HEK293 (cell line): ENCODE measurements at regions not wholly inside any gene's neighbourhood (a gene's known extent, or its start where the extent isn't known, plus 50 kb on each side); places are given as distances from the start of the nearest gene placed in this dataset.
A peak's percentile ranks its signal among the peaks of the same experiment; 100 is the strongest.

Experiments used
- CTCF ChIA-PET: fragments of 350-600 bp; formaldehyde crosslinking; extraction: SDS; loops from one replicate; lab custom pipeline; 2021; ENCODE audit warnings: antibody characterized with exemption; lab: Yijun Ruan, JAX
- POLR2A ChIA-PET: fragments of 300-600 bp; formaldehyde crosslinking; extraction: SDS; loops from one replicate; lab custom pipeline; 2020; ENCODE audit warnings: antibody characterized with exemption, inconsistent platforms; lab: Yijun Ruan, JAX
- H3K27ac ChIP-seq: fragments of 200-500 bp; sonication (Bioruptor generic); 2 replicates; pipeline ENCODE4 v1.5.1; 2014; ENCODE audit warnings: low read depth, low read length, control low read depth, inconsistent platforms; ENCODE audit errors: extremely low read depth
- H3K36me3 ChIP-seq, 2 experiments: fragments of 200-500 bp in 1 of 2; sonication (Bioruptor generic) in 1 of 2; 1 replicate in 1 of 2; 2 replicates in 1 of 2; pipeline ENCODE4 v1.5.1; 2014 to 2017; ENCODE audit warnings: inconsistent platforms in 2 of 2, low read length in 2 of 2; ENCODE audit not compliant: control insufficient read depth in 2 of 2, insufficient read depth in 1 of 2
- H3K4me1 ChIP-seq: fragments of 200-500 bp; sonication (Bioruptor generic); 2 replicates; pipeline ENCODE4 v1.5.1; 2014; ENCODE audit warnings: mild to moderate bottlenecking, low read length, inconsistent platforms; ENCODE audit not compliant: control insufficient read depth, insufficient read depth
- H3K4me3 ChIP-seq: 2 replicates; pipeline ENCODE4 v1.5.1; 2011; ENCODE audit warnings: low read depth, mild to moderate bottlenecking, control low read depth, low read length, moderate library complexity
- H3K9me3 ChIP-seq: fragments of 200-500 bp; sonication (Bioruptor generic); 2 replicates; pipeline ENCODE4 v1.5.1; 2014; ENCODE audit warnings: low read depth, low read length, inconsistent platforms; ENCODE audit not compliant: control insufficient read depth, insufficient read depth
- ATF2 ChIP-seq: fragments of 450-650 bp; formaldehyde crosslinking; IDR thresholded peaks from 2 replicates; pipeline ENCODE4 v1.5.1; 2016; ENCODE audit warnings: missing biosample characterization, missing genetic modification characterization, low read depth
- EGR2 ChIP-seq: fragments of 450-650 bp; formaldehyde crosslinking; IDR thresholded peaks from 2 replicates; pipeline ENCODE4 v1.5.1; 2016; ENCODE audit warnings: low read depth, missing biosample characterization, missing genetic modification characterization
- IKZF3 ChIP-seq: fragments of 450-650 bp; IDR thresholded peaks from 2 replicates; pipeline ENCODE4 v1.5.0; 2018; ENCODE audit warnings: missing biosample characterization, mild to moderate bottlenecking, missing genetic modification characterization, moderate library complexity
- KLF1 ChIP-seq: fragments of 450-650 bp; formaldehyde crosslinking; IDR thresholded peaks from 2 replicates; pipeline ENCODE4 v1.5.1; 2016; ENCODE audit warnings: missing biosample characterization, missing genetic modification characterization
- SETDB1 ChIP-seq: IDR thresholded peaks from one replicate; pipeline ENCODE4 v1.6.1; 2017; ENCODE audit warnings: mild to moderate bottlenecking, low read length, moderate library complexity, mixed read lengths; ENCODE audit not compliant: insufficient read length
- SP7 ChIP-seq: fragments of 450-650 bp; formaldehyde crosslinking; IDR thresholded peaks from 2 replicates; pipeline ENCODE4 v1.5.1; 2016; ENCODE audit warnings: missing biosample characterization, missing genetic modification characterization
- ZNF10 ChIP-seq: fragments of 450-650 bp; formaldehyde crosslinking; IDR thresholded peaks from 2 replicates; pipeline ENCODE4 v1.5.1; 2017; ENCODE audit warnings: missing biosample characterization, missing genetic modification characterization
- ZNF112 ChIP-seq: fragments of 450-650 bp; formaldehyde crosslinking; IDR thresholded peaks from 2 replicates; pipeline ENCODE4 v1.5.0; 2017; ENCODE audit warnings: missing biosample characterization, missing genetic modification characterization
- ZNF121 ChIP-seq: fragments of 450-650 bp; formaldehyde crosslinking; IDR thresholded peaks from 2 replicates; pipeline ENCODE4 v1.5.1; 2016; ENCODE audit warnings: missing biosample characterization, missing genetic modification characterization
- ZNF341 ChIP-seq: fragments of 450-650 bp; formaldehyde crosslinking; IDR thresholded peaks from 2 replicates; pipeline ENCODE4; 2016; ENCODE audit warnings: low read depth, missing biosample characterization, missing genetic modification characterization
- ZNF350 ChIP-seq: fragments of 450-650 bp; formaldehyde crosslinking; IDR thresholded peaks from 2 replicates; pipeline ENCODE4 v1.5.0; 2017; ENCODE audit warnings: missing biosample characterization, mild to moderate bottlenecking, missing genetic modification characterization
- ZNF423 ChIP-seq: fragments of 450-650 bp; formaldehyde crosslinking; IDR thresholded peaks from 2 replicates; pipeline ENCODE4 v1.5.1; 2016; ENCODE audit warnings: missing biosample characterization, missing genetic modification characterization
- ZNF501 ChIP-seq: fragments of 450-650 bp; formaldehyde crosslinking; IDR thresholded peaks from 2 replicates; pipeline ENCODE4 v1.5.1; 2016; ENCODE audit warnings: missing biosample characterization, missing genetic modification characterization
- ZNF521 ChIP-seq: fragments of 450-650 bp; formaldehyde crosslinking; IDR thresholded peaks from 2 replicates; pipeline ENCODE4 v1.5.1; 2017; ENCODE audit warnings: missing biosample characterization, mild to moderate bottlenecking, missing genetic modification characterization
- ZNF529 ChIP-seq: fragments of 450-650 bp; formaldehyde crosslinking; IDR thresholded peaks from 2 replicates; pipeline ENCODE4 v1.5.1; 2017; ENCODE audit warnings: missing genetic modification characterization, missing biosample characterization; ENCODE audit not compliant: insufficient replicate concordance
- ZNF610 ChIP-seq: fragments of 450-650 bp; formaldehyde crosslinking; IDR thresholded peaks from 2 replicates; pipeline ENCODE4 v1.5.1; 2016; ENCODE audit warnings: missing biosample characterization, missing genetic modification characterization, borderline replicate concordance
- ZNF664 ChIP-seq: fragments of 450-650 bp; formaldehyde crosslinking; IDR thresholded peaks from 2 replicates; pipeline ENCODE4 v1.5.1; 2016; ENCODE audit warnings: missing biosample characterization, missing genetic modification characterization
- ZNF747 ChIP-seq: fragments of 450-650 bp; formaldehyde crosslinking; IDR thresholded peaks from 2 replicates; pipeline ENCODE4 v1.5.1; 2016; ENCODE audit warnings: missing biosample characterization, missing genetic modification characterization
- ZXDB ChIP-seq: fragments of 450-650 bp; formaldehyde crosslinking; IDR thresholded peaks from 2 replicates; pipeline ENCODE4 v1.5.1; 2016; ENCODE audit warnings: missing biosample characterization, missing genetic modification characterization

GRCh38 chr1:106249365-106249764 lies 807.1 kb upstream of the PRMT6 start:
- no peaks in the 10 kb centered on the region for H3K36me3 ChIP-seq
- H3K4me3 ChIP-seq = no peak overlapping the region
- no peaks in the 10 kb centered on the region for H3K4me1 ChIP-seq
- H3K27ac ChIP-seq = no peak overlapping the region
- ChIA-PET POLR2A (no interaction called here), CTCF (no interaction called here)
- no peak for TF ChIP-seq ZNF747
- TF ChIP-seq ATF2 (tag by site-specific recombination) = no peak
- TF ChIP-seq ZNF423 (tag by site-specific recombination) = no peak
- no peak for TF ChIP-seq ZNF341
- TF ChIP-seq ZNF112 = no peak
- TF ChIP-seq ZNF350 = no peak
- H3K9me3 ChIP-seq = no peaks in the 10 kb centered on the region

- H3K36me3 ChIP-seq = no peaks in the 10 kb centered on the region
- H3K27ac ChIP-seq = no peak overlapping the region
- peak; percentile 73; the same call in 1 of the 2 replicates for TF ChIP-seq ZNF10 (tag by site-specific recombination)
- no peak for TF ChIP-seq ZNF664 (tag by site-specific recombination)
- TF ChIP-seq ZNF501 = no peak
- H3K4me1 ChIP-seq = no peaks in the 10 kb centered on the region
- CTCF ChIA-PET = no interaction called here
- no peaks in the 10 kb centered on the region for H3K9me3 ChIP-seq
- POLR2A ChIA-PET = no interaction called here
- H3K4me3 ChIP-seq = no peak overlapping the region
Measured at GRCh38 chr1:106249810-106250209, 806.7 kb upstream of the PRMT6 start.

- Histone ChIP-seq H3K27ac (no peak overlapping the region), H3K4me1 (no peaks in the 10 kb centered on the region), H3K9me3 (no peaks in the 10 kb centered on the region), H3K4me3 (no peak overlapping the region), H3K36me3 (no peaks in the 10 kb centered on the region)
- TF ChIP-seq SETDB1 (no peak), IKZF3 (tag by site-specific recombination) (no peak), ZXDB (tag by site-specific recombination) (no peak), ATF2 (tag by site-specific recombination) (0 out of 2 replicates have a peak, but pooled peaks have one; percentile 29)
- CTCF ChIA-PET = no interaction called here
- POLR2A ChIA-PET = no interaction called here
Measured at GRCh38 chr1:106254748-106255147, 801.7 kb upstream of the PRMT6 start.

- POLR2A ChIA-PET = interaction anchor here (0.6 kb wide), 1 partner anchor 8 kb away, joined by 3 read pairs; no protein-coding TSS in a partner anchor
- H3K9me3 ChIP-seq = no peaks in the 10 kb centered on the region
- H3K4me3 ChIP-seq = no peak overlapping the region
- H3K27ac ChIP-seq = no peak overlapping the region
- H3K4me1 ChIP-seq = no peaks in the 10 kb centered on the region
- TF ChIP-seq SP7 (no peak), ZNF610 (tag by site-specific recombination) (no peak), ZNF529 (no peak), KLF1 (tag by site-specific recombination) (no peak), EGR2 (tag by site-specific recombination) (no peak), ZNF121 (tag by site-specific recombination) (no peak), ZNF521 (tag by site-specific recombination) (no peak), IKZF3 (tag by site-specific recombination) (no peak)
- CTCF ChIA-PET = no interaction called here
- H3K36me3 ChIP-seq = no peaks in the 10 kb centered on the region
Measured at GRCh38 chr1:106266786-106267185, 789.7 kb upstream of the PRMT6 start.
